OCI-LY3 (cell line): ENCODE measurements at regions not wholly inside any gene's neighbourhood (a gene's known extent, or its start where the extent isn't known, plus 50 kb on each side); places are given as distances from the start of the nearest gene placed in this dataset.

Experiments used
- H2AFZ ChIP-seq: fragments of 200-600, 300-600 bp; shearing (Covaris generic); 2 replicates; pipeline ENCODE4 v1.6.0; 2014; ENCODE audit warnings: antibody characterized with exemption, low read depth, low read length
- H3K27ac ChIP-seq: fragments of 200-600, 300-600 bp; sonication (generic); 2 replicates; pipeline ENCODE4 v1.5.1; 2014; ENCODE audit warnings: mild to moderate bottlenecking, low read length, moderate library complexity, mixed read lengths
- H3K27me3 ChIP-seq: fragments of 200-600, 300-600 bp; sonication (generic); 2 replicates; pipeline ENCODE4 v1.6.1; 2014; ENCODE audit warnings: low read depth, low read length, mixed read lengths
- H3K36me3 ChIP-seq: fragments of 200-600, 300-600 bp; sonication (generic); replicated peaks from 2 replicates; pipeline ENCODE3; 2014; ENCODE audit warnings: low read depth, low read length, mixed read lengths
- H3K4me1 ChIP-seq: fragments of 300-600, 200-600 bp; sonication (generic); 2 replicates; pipeline ENCODE4 v1.6.1; 2014; ENCODE audit warnings: low read length, mixed read lengths
- H3K4me2 ChIP-seq: fragments of 200-600, 300-600 bp; sonication (generic); 2 replicates; pipeline ENCODE4 v1.6.1; 2014; ENCODE audit warnings: low read length, mixed read lengths
- H3K4me3 ChIP-seq: fragments of 300-600, 200-600 bp; sonication (generic); 2 replicates; pipeline ENCODE4 v1.5.1; 2014; ENCODE audit warnings: antibody characterized with exemption, mild to moderate bottlenecking, low read length, moderate library complexity
- H3K79me2 ChIP-seq: fragments of 300-600, 200-600 bp; shearing (Covaris generic); 2 replicates; pipeline ENCODE4 v1.6.1; 2014; ENCODE audit warnings: mild to moderate bottlenecking, low read length, mixed read lengths
- H3K9ac ChIP-seq: fragments of 300-600, 200-600 bp; shearing (Covaris generic); 2 replicates; pipeline ENCODE4 v1.6.0; 2014; ENCODE audit warnings: mild to moderate bottlenecking, low read length, moderate library complexity
- H3K9me3 ChIP-seq: fragments of 200-600, 300-600 bp; shearing (Covaris generic); 2 replicates; pipeline ENCODE4 v1.6.1; 2014; ENCODE audit warnings: low read length, mixed read lengths; ENCODE audit not compliant: insufficient read depth
- H4K20me1 ChIP-seq: fragments of 200-600, 300-600 bp; sonication (generic); 2 replicates; pipeline ENCODE4 v1.6.1; 2016; ENCODE audit warnings: low read length, mixed read lengths; ENCODE audit not compliant: insufficient read depth
- EZH2phosphoT487 ChIP-seq: fragments of 200-600 bp; shearing (Covaris generic); IDR thresholded peaks from 2 replicates; pipeline ENCODE4 v1.6.1; 2018; ENCODE audit warnings: antibody characterized with exemption, mixed run types, low read depth
- TF ChIP-seq, protein P1 (sequence below): fragments of 200-600, 300-600 bp; sonication (generic); IDR thresholded peaks from 2 replicates; pipeline ENCODE4 v1.5.1; 2014; ENCODE audit warnings: antibody characterized with exemption, low read length, low read depth

DNA sequence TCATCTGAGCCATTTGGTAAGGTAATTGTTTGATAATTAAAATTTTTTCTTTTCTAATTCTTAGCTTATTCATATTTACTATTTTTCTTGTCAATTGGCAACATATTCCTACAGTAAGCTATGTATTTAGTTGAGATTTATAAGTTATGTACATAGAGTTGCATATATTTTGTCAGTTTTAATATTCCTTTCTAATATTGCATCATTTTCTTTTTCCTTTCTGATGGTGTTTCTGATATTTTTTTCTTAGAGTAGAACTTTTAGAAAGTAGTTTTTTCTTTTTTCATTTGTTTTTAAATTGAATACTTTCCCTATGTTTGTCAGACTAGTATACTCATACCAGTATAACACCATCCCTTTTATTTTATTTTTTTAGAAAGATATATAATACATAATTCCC, 131.3 kb downstream of the TTC6 start:
- no peaks in the 10 kb centered on the region for H3K4me1 ChIP-seq
- H3K79me2 ChIP-seq, result no peaks in the 10 kb centered on the region
- TF ChIP-seq EZH2phosphoT487, result no peak
- TF ChIP-seq, protein P1, sequence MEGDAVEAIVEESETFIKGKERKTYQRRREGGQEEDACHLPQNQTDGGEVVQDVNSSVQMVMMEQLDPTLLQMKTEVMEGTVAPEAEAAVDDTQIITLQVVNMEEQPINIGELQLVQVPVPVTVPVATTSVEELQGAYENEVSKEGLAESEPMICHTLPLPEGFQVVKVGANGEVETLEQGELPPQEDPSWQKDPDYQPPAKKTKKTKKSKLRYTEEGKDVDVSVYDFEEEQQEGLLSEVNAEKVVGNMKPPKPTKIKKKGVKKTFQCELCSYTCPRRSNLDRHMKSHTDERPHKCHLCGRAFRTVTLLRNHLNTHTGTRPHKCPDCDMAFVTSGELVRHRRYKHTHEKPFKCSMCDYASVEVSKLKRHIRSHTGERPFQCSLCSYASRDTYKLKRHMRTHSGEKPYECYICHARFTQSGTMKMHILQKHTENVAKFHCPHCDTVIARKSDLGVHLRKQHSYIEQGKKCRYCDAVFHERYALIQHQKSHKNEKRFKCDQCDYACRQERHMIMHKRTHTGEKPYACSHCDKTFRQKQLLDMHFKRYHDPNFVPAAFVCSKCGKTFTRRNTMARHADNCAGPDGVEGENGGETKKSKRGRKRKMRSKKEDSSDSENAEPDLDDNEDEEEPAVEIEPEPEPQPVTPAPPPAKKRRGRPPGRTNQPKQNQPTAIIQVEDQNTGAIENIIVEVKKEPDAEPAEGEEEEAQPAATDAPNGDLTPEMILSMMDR, result no peak
- no peaks in the 10 kb centered on the region for H3K36me3 ChIP-seq
- no peak overlapping the region for H3K9ac ChIP-seq
- H3K4me3 ChIP-seq, result no peak overlapping the region
- no peaks in the 10 kb centered on the region for H3K27me3 ChIP-seq
- H3K27ac ChIP-seq, result no peak overlapping the region
- no peaks in the 10 kb centered on the region for H4K20me1 ChIP-seq
- H3K9me3 ChIP-seq, result no peaks in the 10 kb centered on the region
- no peak overlapping the region for H2AFZ ChIP-seq
- no peak overlapping the region for H3K4me2 ChIP-seq

DNA sequence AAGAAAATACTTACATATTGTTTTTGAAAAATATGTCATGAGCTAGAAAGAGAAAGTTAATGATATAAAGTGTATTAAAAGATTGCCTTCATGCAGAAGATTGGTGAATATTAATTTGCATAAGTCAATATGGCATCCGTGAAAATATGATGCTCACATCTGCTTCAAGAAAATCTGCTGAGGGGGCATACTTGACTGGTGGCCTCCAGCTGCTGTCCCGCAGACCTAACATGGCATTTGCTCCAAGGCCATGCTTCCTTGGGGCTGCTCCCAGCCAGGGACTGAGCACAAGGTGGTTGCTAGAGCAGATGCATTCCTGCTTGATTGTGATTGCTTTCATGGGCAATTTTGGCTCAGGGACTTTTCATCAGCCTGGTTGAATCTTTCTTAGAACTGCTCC, 133.8 kb downstream of the TTC6 start:
- Histone ChIP-seq H4K20me1 (no peaks in the 10 kb centered on the region), H2AFZ (no peak overlapping the region), H3K79me2 (no peaks in the 10 kb centered on the region), H3K4me1 (no peaks in the 10 kb centered on the region), H3K4me3 (no peak overlapping the region), H3K27ac (no peak overlapping the region), H3K4me2 (no peak overlapping the region), H3K9ac (no peak overlapping the region), H3K36me3 (no peaks in the 10 kb centered on the region), H3K27me3 (no peaks in the 10 kb centered on the region), H3K9me3 (no peaks in the 10 kb centered on the region)
- TF ChIP-seq, protein P1, result no peak
- TF ChIP-seq EZH2phosphoT487, result no peak

DNA sequence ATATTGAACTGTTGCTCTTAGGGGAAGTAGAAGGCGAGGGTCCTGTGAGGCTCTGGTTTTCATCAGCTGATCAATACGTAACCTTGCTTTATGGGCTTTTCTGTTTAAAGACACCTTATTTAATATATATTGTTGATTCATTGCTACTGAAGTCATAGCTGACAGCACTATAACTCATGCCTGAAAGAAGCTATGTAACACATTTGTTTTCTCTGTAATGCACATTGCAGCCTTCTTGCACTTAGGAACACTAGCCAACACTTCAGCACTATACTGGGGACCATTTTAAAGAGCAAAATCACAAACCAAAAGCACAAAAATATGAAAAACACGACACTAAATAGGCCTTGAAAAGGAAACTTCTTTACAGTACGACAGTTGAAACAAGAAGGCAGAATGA, 135.7 kb downstream of the TTC6 start:
- no peak overlapping the region for H2AFZ ChIP-seq
- no peaks in the 10 kb centered on the region for H3K4me1 ChIP-seq
- no peak overlapping the region for H3K9ac ChIP-seq
- no peak overlapping the region for H3K4me3 ChIP-seq
- H3K9me3 ChIP-seq, result no peaks in the 10 kb centered on the region
- H3K79me2 ChIP-seq, result no peaks in the 10 kb centered on the region
- H3K36me3 ChIP-seq, result no peaks in the 10 kb centered on the region
- H3K27me3 ChIP-seq, result no peaks in the 10 kb centered on the region
- no peak for TF ChIP-seq EZH2phosphoT487
- TF ChIP-seq, protein P1, result no peak
- H3K27ac ChIP-seq, result no peak overlapping the region
- H4K20me1 ChIP-seq, result no peaks in the 10 kb centered on the region
- H3K4me2 ChIP-seq, result no peak overlapping the region

DNA sequence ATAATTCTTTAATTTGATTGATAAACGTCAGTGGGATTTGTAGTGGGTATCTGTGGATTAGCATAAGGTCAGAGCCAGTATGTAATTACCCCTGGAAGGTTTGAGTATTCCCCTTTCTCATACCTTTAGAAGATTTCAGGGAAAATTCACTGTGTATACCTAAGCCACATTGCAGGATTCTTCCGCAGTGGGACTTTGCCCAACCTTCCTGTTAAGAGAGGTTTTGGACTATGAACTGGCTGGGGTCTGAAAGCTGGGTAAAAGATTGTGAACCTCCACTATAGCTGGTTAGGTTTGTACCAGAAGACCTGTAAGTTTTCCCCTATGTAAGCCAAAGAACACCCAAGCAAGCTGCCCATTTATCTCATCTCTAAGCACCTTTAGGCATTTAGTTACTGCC, 150.2 kb downstream of the TTC6 start:
- Histone ChIP-seq H3K4me1 (no peaks in the 10 kb centered on the region), H3K36me3 (no peaks in the 10 kb centered on the region), H4K20me1 (no peaks in the 10 kb centered on the region), H3K9ac (no peak overlapping the region), H2AFZ (no peak overlapping the region), H3K79me2 (no peaks in the 10 kb centered on the region), H3K9me3 (no peaks in the 10 kb centered on the region), H3K27ac (no peak overlapping the region), H3K27me3 (no peaks in the 10 kb centered on the region), H3K4me2 (no peak overlapping the region), H3K4me3 (no peak overlapping the region)
- TF ChIP-seq, protein P1, result no peak
- TF ChIP-seq EZH2phosphoT487, result no peak
